IMR-90 (cell line): ENCODE measurements at regions not wholly inside any gene's neighbourhood (a gene's known extent, or its start where the extent isn't known, plus 50 kb on each side); places are given as distances from the start of the nearest gene placed in this dataset.

Experiments
- ATAC-seq: fragments of 200-7000 bp; cut with Tn5 transposase; 2 replicates; pipeline ENCODE4 v1.9.1; 2020; ENCODE audit warnings: low read depth, mild to moderate bottlenecking, moderate library complexity
- BruUV-seq: library from RNA; stranded (reverse); fragments of 400-500 nt; replicated peaks from 2 replicates; lab custom pipeline; 2021; lab: Mats Ljungman, UMichigan
- CTCF ChIA-PET: fragments of 300-600 bp; formaldehyde crosslinking; extraction: SDS; loops from one replicate; lab custom pipeline; 2021; ENCODE audit warnings: antibody characterized with exemption; lab: Yijun Ruan, JAX
- POLR2A ChIA-PET: fragments of 300-600 bp; sonication (Branson Sonifier 250); formaldehyde crosslinking; loops from one replicate; lab custom pipeline; 2022; ENCODE audit warnings: antibody characterized with exemption; ENCODE audit not compliant: unreplicated experiment; lab: Charles Lee
- DNase-seq: peaks from one replicate; pipeline ENCODE4 v3.0.0; 2013
- H2AFZ ChIP-seq: replicated peaks from 2 replicates; pipeline ENCODE3; 2013; ENCODE audit warnings: low read length, mild to moderate bottlenecking; ENCODE audit not compliant: poor library complexity
- H2AK5ac ChIP-seq: 2 replicates; pipeline ENCODE4 v1.6.1; 2013; ENCODE audit warnings: low read depth, low read length, inconsistent platforms
- H2AK9ac ChIP-seq: replicated peaks from 2 replicates; pipeline ENCODE3; 2013; ENCODE audit warnings: mild to moderate bottlenecking, low read depth, low read length, moderate library complexity; ENCODE audit not compliant: poor library complexity
- H2BK120ac ChIP-seq: 2 replicates; pipeline ENCODE4 v1.6.1; 2013; ENCODE audit warnings: low read depth, low read length, inconsistent platforms
- H2BK15ac ChIP-seq: 3 replicates; pipeline ENCODE4 v1.6.1; 2013; ENCODE audit warnings: low read depth, low read length, inconsistent platforms
- H2BK20ac ChIP-seq: 2 replicates; pipeline ENCODE4 v1.6.1; 2013; ENCODE audit warnings: low read depth, mild to moderate bottlenecking, inconsistent platforms, low read length, moderate library complexity
- H2BK5ac ChIP-seq: 2 replicates; pipeline ENCODE4 v1.6.1; 2013; ENCODE audit warnings: mild to moderate bottlenecking, low read depth, low read length, inconsistent platforms; ENCODE audit not compliant: poor library complexity, severe bottlenecking
- H3K14ac ChIP-seq: replicated peaks from 2 replicates; pipeline ENCODE4 v1.6.1; 2013; ENCODE audit warnings: low read depth, low read length, inconsistent platforms
- H3K18ac ChIP-seq: 2 replicates; pipeline ENCODE4 v1.6.1; 2013; ENCODE audit warnings: low read depth, low read length, control low read depth
- H3K23ac ChIP-seq: 2 replicates; pipeline ENCODE4 v1.6.1; 2013; ENCODE audit warnings: low read depth, low read length, inconsistent platforms
- H3K27ac ChIP-seq: 2 replicates; pipeline ENCODE4 v1.5.1; 2013; ENCODE audit warnings: mild to moderate bottlenecking, control low read depth, low read length; ENCODE audit not compliant: insufficient read depth
- H3K27me3 ChIP-seq: 2 replicates; pipeline ENCODE4 v1.6.1; 2013; ENCODE audit warnings: low read length; ENCODE audit not compliant: control insufficient read depth, insufficient read depth
- H3K36me3 ChIP-seq: 2 replicates; pipeline ENCODE4 v1.6.1; 2013; ENCODE audit warnings: low read length, mixed read lengths; ENCODE audit not compliant: control insufficient read depth, insufficient read depth
- H3K4ac ChIP-seq: 2 replicates; pipeline ENCODE4 v1.6.1; 2013; ENCODE audit warnings: low read depth, low read length, inconsistent platforms
- H3K4me1 ChIP-seq: 2 replicates; pipeline ENCODE4 v1.6.1; 2013; ENCODE audit warnings: low read length, mixed read lengths; ENCODE audit not compliant: control insufficient read depth, insufficient read depth
- H3K4me2 ChIP-seq: 2 replicates; pipeline ENCODE4 v1.6.1; 2013; ENCODE audit warnings: low read depth, mild to moderate bottlenecking, control low read depth, low read length, moderate library complexity
- H3K4me3 ChIP-seq: 2 replicates; pipeline ENCODE4 v1.5.1; 2013; ENCODE audit warnings: low read depth, mild to moderate bottlenecking, control low read depth, low read length, moderate library complexity; ENCODE audit not compliant: insufficient read depth
- H3K56ac ChIP-seq: 2 replicates; pipeline ENCODE4 v1.6.1; 2013; ENCODE audit warnings: low read length, inconsistent platforms; ENCODE audit not compliant: insufficient read depth; ENCODE audit errors: extremely low read depth
- H3K79me1 ChIP-seq, 2 experiments: 2 replicates each; pipeline ENCODE4 v1.6.1; 2013; ENCODE audit warnings: low read length in 2 of 2, inconsistent platforms in 1 of 2, low read depth in 1 of 2
- H3K9ac ChIP-seq: 2 replicates; pipeline ENCODE4 v1.6.1; 2013; ENCODE audit warnings: low read depth, low read length, control low read depth
- H3K9me1 ChIP-seq: 2 replicates; pipeline ENCODE4 v1.6.1; 2013; ENCODE audit warnings: low read length, inconsistent platforms; ENCODE audit not compliant: insufficient read depth
- H3K9me3 ChIP-seq: 2 replicates; pipeline ENCODE4 v1.6.1; 2013; ENCODE audit warnings: low read length; ENCODE audit not compliant: control insufficient read depth, insufficient read depth
- H4K20me1 ChIP-seq: 2 replicates; pipeline ENCODE4 v1.6.1; 2013; ENCODE audit warnings: low read length, inconsistent platforms; ENCODE audit not compliant: insufficient read depth
- H4K5ac ChIP-seq: 2 replicates; pipeline ENCODE4 v1.6.1; 2013; ENCODE audit warnings: mild to moderate bottlenecking, low read depth, low read length, control low read depth
- H4K8ac ChIP-seq, 2 experiments: 2 replicates each; pipeline ENCODE4 v1.6.1; 2013; ENCODE audit warnings: low read depth in 2 of 2, low read length in 2 of 2, control low read depth in 1 of 2, inconsistent platforms in 1 of 2
- H4K91ac ChIP-seq: 2 replicates; pipeline ENCODE4 v1.6.1; 2013; ENCODE audit warnings: low read depth, low read length, inconsistent platforms; ENCODE audit not compliant: insufficient read depth
- CEBPB ChIP-seq: IDR thresholded peaks from 2 replicates; pipeline ENCODE4 v1.6.1; 2012; ENCODE audit warnings: low read depth, low read length, improper control_type of control experiment
- CHD1 ChIP-seq: IDR thresholded peaks from 2 replicates; pipeline ENCODE4 v1.6.1; 2012; ENCODE audit warnings: low read depth, low read length, improper control_type of control experiment
- CTCF ChIP-seq: conservative IDR thresholded peaks from 2 replicates; pipeline ENCODE4 v1.5.1; 2012; ENCODE audit warnings: mild to moderate bottlenecking, low read depth, low read length, improper control_type of control experiment
- ELK1 ChIP-seq: fragments of 150-350 bp; IDR thresholded peaks from 2 replicates; pipeline ENCODE4 v1.6.1; 2016; ENCODE audit warnings: low read depth, mild to moderate bottlenecking, low read length, moderate library complexity, borderline replicate concordance
- MAZ ChIP-seq: IDR thresholded peaks from 2 replicates; pipeline ENCODE4 v1.6.1; 2012; ENCODE audit warnings: low read depth, mild to moderate bottlenecking, low read length, improper control_type of control experiment, moderate library complexity, borderline replicate concordance
- NFE2L2 ChIP-seq: fragments of 150-350 bp; IDR thresholded peaks from 2 replicates; pipeline ENCODE4 v1.6.1; 2016; ENCODE audit warnings: low read depth, mild to moderate bottlenecking, low read length
- POLR2A ChIP-seq: IDR thresholded peaks from 2 replicates; pipeline ENCODE4 v1.6.1; 2012; ENCODE audit warnings: mild to moderate bottlenecking, low read depth, low read length
- RCOR1 ChIP-seq: IDR thresholded peaks from 2 replicates; pipeline ENCODE4 v1.6.1; 2012; ENCODE audit warnings: mild to moderate bottlenecking, low read length, improper control_type of control experiment; ENCODE audit not compliant: insufficient replicate concordance
- SMC3 ChIP-seq: fragments of 150-350 bp; IDR thresholded peaks from 2 replicates; pipeline ENCODE4 v1.6.1; 2016; ENCODE audit warnings: low read depth, mild to moderate bottlenecking, antibody characterized with exemption, low read length, moderate library complexity
- USF2 ChIP-seq: fragments of 150-350 bp; IDR thresholded peaks from 2 replicates; pipeline ENCODE4 v1.6.1; 2017; ENCODE audit warnings: mild to moderate bottlenecking, antibody characterized with exemption, low read length, low read depth
- WGBS, 2 experiments: methylation state at CpG; one replicate each; pipeline versions ENCODE4 v1.1.5 to v1.1.7; 2013; ENCODE audit warnings: missing lambda C conversion rate in 2 of 2; ENCODE audit not compliant: insufficient read length in 1 of 2; ENCODE audit errors: extremely low coverage in 2 of 2; 5-methylcytosine and 5-hydroxymethylcytosine counted together
- dilution Hi-C: fragments of 300-500 bp; cut with HindIII; formaldehyde crosslinking; loops from one replicate; pipeline ENCODE4 v1.14.3; 2018; ENCODE audit warnings: low sequenced_read_pairs; ENCODE audit not compliant: unreplicated experiment
- in situ Hi-C: fragments of 300-500 bp; cut with MboI; formaldehyde crosslinking; loops from 3 replicates; pipeline ENCODE4 v1.14.3; 2019; ENCODE audit warnings: low sequenced_read_pairs, inconsistent platforms, mixed read lengths
- intact Hi-C: fragments of 100-400 bp; cut with micrococcal nuclease; formaldehyde crosslinking; loops from 2 replicates; pipeline ENCODE4 v1.10.0; 2022

DNA sequence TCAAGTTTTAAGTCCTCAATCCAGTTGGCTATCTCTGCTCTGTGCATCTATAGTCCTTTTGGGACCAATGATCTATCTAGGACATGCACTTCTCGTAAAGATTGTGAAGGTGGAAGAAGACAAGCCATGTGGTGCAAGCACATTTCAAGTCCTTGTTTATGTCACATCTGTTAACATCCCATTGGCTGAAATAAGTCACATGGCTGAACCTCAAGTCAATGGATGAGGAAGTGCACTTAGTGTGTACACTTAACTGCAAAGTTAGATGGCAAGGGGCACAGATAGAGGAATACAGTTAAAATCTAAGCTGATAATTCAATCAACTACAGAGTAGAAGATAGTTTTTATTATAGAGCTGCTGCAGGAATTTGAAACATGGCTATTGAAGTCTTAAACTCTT lies 362.8 kb upstream of the TBX3 start:
- Histone ChIP-seq H3K4ac (no peak overlapping the region), H3K18ac (no peak overlapping the region), H2BK15ac (no peak overlapping the region), H3K9me1 (no peaks in the 10 kb centered on the region), H2AK9ac (no peak overlapping the region), H2AFZ (no peak overlapping the region), H3K27ac (no peak overlapping the region), H2BK20ac (no peak overlapping the region), H4K5ac (no peak overlapping the region), H2AK5ac (no peak overlapping the region), H3K27me3 (no peaks in the 10 kb centered on the region), H3K56ac (no peak overlapping the region), H2BK5ac (no peak overlapping the region), H3K4me2 (no peak overlapping the region), H4K91ac (no peak overlapping the region), H2BK120ac (no peak overlapping the region), H3K4me3 (no peak overlapping the region), H3K14ac (no peak overlapping the region), H3K4me1 (no peaks in the 10 kb centered on the region), H4K20me1 (no peaks in the 10 kb centered on the region), H3K36me3 (no peaks in the 10 kb centered on the region), H3K9me3 (no peaks in the 10 kb centered on the region; the same call in 1 of the 2 replicates), H4K8ac (no peak overlapping the region), H3K23ac (no peak overlapping the region), H3K9ac (no peak overlapping the region), H3K79me1 (no peaks in the 10 kb centered on the region)
- no CpG with 5 or more reads among the region's 1 CpG for WGBS, 2 experiments
- in situ Hi-C loops, result no loop called here
- ChIA-PET CTCF (interaction anchor here (0.7 kb wide), 1 partner anchor 12 kb away, joined by 3 read pairs; no protein-coding TSS in a partner anchor), POLR2A (no interaction called here)
- intact Hi-C loops, result no loop called here
- no peak for DNase-seq
- BruUV-seq, result no TSS peak
- dilution Hi-C loops, result no loop called here
- no peak for TF ChIP-seq SMC3
- TF ChIP-seq POLR2A, result no peak
- TF ChIP-seq MAZ, result no peak
- no peak for TF ChIP-seq CHD1
- TF ChIP-seq CTCF, result no peak
- TF ChIP-seq ELK1, result no peak
- no peak for TF ChIP-seq CEBPB
- no peak for TF ChIP-seq RCOR1
- no peak for TF ChIP-seq USF2
- no peak for TF ChIP-seq NFE2L2
- no peak for ATAC-seq
